Activated CD8-positive, alpha-beta T cell treated with anti-CD3 and anti-CD28 coated beads for 36 hours (primary cell): ENCODE measurements at regions not wholly inside any gene's neighbourhood (a gene's known extent, or its start where the extent isn't known, plus 50 kb on each side); places are given as distances from the start of the nearest gene placed in this dataset.
"Not testable (repeated sequence)": the region's sequence is repeated elsewhere in the genome, so short reads cannot be mapped to it uniquely, and the experiment has no call there.

Source experiments
- ATAC-seq: fragments of 200-7000 bp; cut with Tn5 transposase; one replicate; pipeline ENCODE4 v1.10.0; 2021; ENCODE audit warnings: mild to moderate bottlenecking, moderate library complexity
- CTCF ChIA-PET: fragments of 350-600 bp; sonication (Branson Sonifier 250); formaldehyde crosslinking; loops from one replicate; lab custom pipeline; 2021; ENCODE audit warnings: antibody characterized with exemption; lab: Charles Lee
- POLR2A ChIA-PET: fragments of 350-600 bp; sonication (Branson Sonifier 250); formaldehyde crosslinking; loops from one replicate; lab custom pipeline; 2021; ENCODE audit warnings: antibody characterized with exemption; lab: Charles Lee
- DNase-seq: peaks from one replicate; pipeline ENCODE4 v3.0.0-alpha.2; 2020
- H3K27ac Mint-ChIP-seq: one replicate; pipeline ENCODE4 v1.8.0; 2021; ENCODE audit warnings: mild to moderate bottlenecking, mixed read lengths
- H3K27me3 Mint-ChIP-seq: one replicate; pipeline ENCODE4 v1.8.0; 2021; ENCODE audit warnings: mixed read lengths
- H3K36me3 Mint-ChIP-seq: one replicate; pipeline ENCODE4 v1.8.0; 2021; ENCODE audit warnings: low read depth, mixed read lengths
- H3K4me1 Mint-ChIP-seq: one replicate; pipeline ENCODE4 v1.8.0; 2021; ENCODE audit warnings: low read depth, mixed read lengths
- H3K4me3 Mint-ChIP-seq: one replicate; pipeline ENCODE4 v1.8.0; 2021; ENCODE audit warnings: mild to moderate bottlenecking, moderate library complexity, mixed read lengths
- H3K9me3 Mint-ChIP-seq: one replicate; pipeline ENCODE4 v1.8.0; 2021; ENCODE audit warnings: mixed read lengths
- CTCF ChIP-seq: fragments of 200-600 bp; IDR thresholded peaks from one replicate; pipeline ENCODE4 v1.8.0; 2022; ENCODE audit warnings: antibody characterized with exemption, mild to moderate bottlenecking
- intact Hi-C: fragments of 100-400 bp; cut with micrococcal nuclease; formaldehyde crosslinking; loops from one replicate; pipeline ENCODE4 v1.10.0; 2022

DNA sequence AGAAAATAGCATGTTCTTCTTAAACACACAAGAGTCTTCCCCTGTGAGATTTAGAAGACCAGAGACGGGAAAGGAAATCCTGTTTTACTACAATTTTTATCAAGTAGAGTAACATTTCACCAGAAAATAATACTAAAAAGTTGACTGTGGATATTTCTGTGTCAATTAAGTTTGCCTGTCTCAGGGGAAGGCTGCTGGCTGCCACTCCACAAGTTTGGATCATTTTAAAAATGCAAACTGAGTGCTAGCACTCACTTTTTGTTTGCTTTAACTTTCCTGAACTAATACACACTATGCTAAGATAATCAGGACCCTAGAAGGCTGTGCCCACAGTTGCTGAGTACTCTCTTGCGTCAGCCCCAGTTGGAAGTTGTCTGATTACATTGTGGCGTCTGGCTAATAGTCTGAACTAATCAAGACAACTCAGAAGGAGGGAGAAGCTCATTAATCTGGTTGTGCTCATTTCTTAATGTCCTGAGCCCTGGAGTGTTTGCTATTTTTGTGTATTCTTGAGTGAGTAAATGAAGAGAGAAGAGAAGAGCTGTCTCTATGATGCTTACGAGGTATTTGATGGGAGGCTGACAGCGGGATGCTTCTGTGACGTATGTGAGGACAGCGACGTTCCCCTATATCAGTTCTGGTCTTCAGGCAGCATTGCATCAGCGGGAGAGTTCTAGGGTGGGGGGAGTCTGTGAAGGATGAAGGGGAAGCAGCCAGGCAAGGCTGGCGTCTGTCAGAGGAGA is 664.2 kb downstream of the QKI start:
- H3K9me3 Mint-ChIP-seq: peaks cover 3% of the 10 kb centered on the region
- H3K27me3 Mint-ChIP-seq: no peaks in the 10 kb centered on the region
- ATAC-seq (no peak), DNase-seq (no peak)
- no peaks in the 10 kb centered on the region for H3K36me3 Mint-ChIP-seq
- CTCF ChIA-PET: no interaction called here
- no peaks in the 10 kb centered on the region for H3K4me1 Mint-ChIP-seq
- no peak overlapping the region for H3K27ac Mint-ChIP-seq
- H3K4me3 Mint-ChIP-seq: no peak overlapping the region
- intact Hi-C loops: no loop called here
- TF ChIP-seq CTCF: no peak
- POLR2A ChIA-PET: no interaction called here

- H3K36me3 Mint-ChIP-seq, H3K4me1 Mint-ChIP-seq, intact Hi-C loops, H3K27ac Mint-ChIP-seq, H3K9me3 Mint-ChIP-seq, POLR2A ChIA-PET, CTCF ChIA-PET, H3K4me3 Mint-ChIP-seq, ATAC-seq, H3K27me3 Mint-ChIP-seq, DNase-seq: not testable (repeated sequence)
Measured at GRCh38 chr6:164076818-164077532, 662.5 kb downstream of the QKI start.

DNA sequence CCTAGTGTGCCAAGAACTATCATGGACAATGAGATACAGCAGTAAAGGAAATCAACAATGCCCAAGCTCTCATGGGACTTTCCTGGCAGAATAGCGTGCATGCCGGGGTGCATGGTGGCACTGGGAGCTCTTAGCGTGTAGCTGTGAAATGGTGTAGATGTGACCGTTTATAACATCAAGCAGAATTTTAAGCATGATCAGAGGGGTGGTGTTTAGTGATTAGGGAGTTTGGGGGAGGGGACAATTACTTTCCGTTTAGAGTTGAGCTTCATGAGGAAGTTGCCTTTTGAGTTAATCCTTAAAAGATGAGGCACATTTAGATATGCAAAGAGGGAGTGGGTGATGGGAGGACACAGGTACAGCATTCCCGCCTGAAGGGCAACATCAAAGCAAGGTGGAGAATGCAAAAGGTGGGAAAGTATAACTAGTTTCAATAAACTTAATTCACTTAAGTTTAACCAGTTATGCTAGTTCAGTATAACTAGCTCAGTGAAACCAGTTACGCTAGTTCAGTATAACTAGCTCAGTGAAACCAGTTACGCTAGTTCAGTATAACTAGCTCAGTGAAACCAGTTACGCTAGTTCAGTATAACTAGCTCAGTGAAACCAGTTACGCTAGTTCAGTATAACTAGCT is 661.6 kb downstream of the QKI start:
- TF ChIP-seq CTCF: no peak
- intact Hi-C loops: no loop called here
- H3K9me3 Mint-ChIP-seq: peaks cover 7% of the 10 kb centered on the region
- no peaks in the 10 kb centered on the region for H3K27me3 Mint-ChIP-seq
- DNase-seq (no peak), ATAC-seq (no peak)
- H3K4me3 Mint-ChIP-seq: no peak overlapping the region
- POLR2A ChIA-PET: no interaction called here
- H3K27ac Mint-ChIP-seq: no peak overlapping the region
- CTCF ChIA-PET: no interaction called here
- no peaks in the 10 kb centered on the region for H3K36me3 Mint-ChIP-seq
- H3K4me1 Mint-ChIP-seq: no peaks in the 10 kb centered on the region

DNA sequence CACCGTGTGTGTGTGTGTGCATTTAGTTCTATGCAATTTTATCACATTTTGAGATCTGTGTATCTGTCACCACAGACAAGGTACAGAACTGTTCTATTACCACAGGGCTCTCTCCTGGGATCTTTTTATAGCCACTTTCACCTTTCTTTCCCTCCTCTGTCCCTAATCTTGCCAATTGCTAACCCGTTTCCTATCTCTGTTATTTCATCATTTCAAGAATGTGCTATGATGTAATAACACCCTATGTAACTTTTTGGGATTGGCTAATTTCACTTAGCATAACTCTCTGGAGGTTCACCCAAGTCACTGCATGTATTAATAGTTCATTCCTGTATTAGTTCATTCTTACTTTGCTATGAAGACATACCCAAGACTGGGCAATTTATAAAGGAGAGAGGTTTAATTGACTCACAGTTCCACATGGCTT is 657.7 kb downstream of the QKI start:
- H3K27ac Mint-ChIP-seq: no peak overlapping the region
- no peak for TF ChIP-seq CTCF
- CTCF ChIA-PET: no interaction called here
- no peaks in the 10 kb centered on the region for H3K27me3 Mint-ChIP-seq
- H3K4me3 Mint-ChIP-seq: no peak overlapping the region
- H3K9me3 Mint-ChIP-seq: peaks cover 7% of the 10 kb centered on the region
- ATAC-seq (no peak), DNase-seq (no peak)
- POLR2A ChIA-PET: no interaction called here
- intact Hi-C loops: no loop called here
- H3K36me3 Mint-ChIP-seq: no peaks in the 10 kb centered on the region
- H3K4me1 Mint-ChIP-seq: no peaks in the 10 kb centered on the region

DNA sequence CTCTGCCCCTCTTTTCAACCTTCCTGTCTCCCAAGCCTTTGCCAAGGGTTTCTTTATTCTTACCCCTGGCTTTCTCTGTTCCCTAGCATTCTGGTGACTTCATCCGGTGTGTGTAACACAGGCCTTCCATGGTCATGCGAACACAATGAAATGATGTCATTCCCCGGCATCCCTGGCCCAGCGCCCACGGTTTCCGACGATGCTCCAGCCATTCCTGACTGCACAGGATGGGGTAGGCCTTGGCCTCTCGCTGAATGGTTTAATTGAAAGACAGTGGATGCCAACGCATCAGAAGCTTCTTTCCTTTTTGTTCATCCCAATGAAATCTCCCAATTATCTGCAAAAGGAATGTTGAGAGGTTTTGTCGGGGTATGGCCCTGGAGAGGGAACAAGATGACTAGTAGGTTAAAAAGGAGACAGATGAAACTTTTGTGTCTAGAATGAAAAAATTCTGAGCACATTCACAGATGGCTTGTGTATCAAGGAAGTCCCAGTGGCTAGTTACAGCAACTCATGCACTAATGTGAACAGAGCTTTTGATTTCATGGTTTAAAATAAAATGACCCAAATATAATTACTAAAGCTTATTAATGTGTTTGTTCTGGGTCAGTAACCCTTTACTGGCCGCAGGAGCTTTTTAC is 655.0 kb downstream of the QKI start:
- Mint-ChIP-seq H3K4me1 (no peaks in the 10 kb centered on the region), H3K36me3 (no peaks in the 10 kb centered on the region), H3K4me3 (no peak overlapping the region), H3K27me3 (no peaks in the 10 kb centered on the region), H3K27ac (no peak overlapping the region), H3K9me3 (peaks cover 4% of the 10 kb centered on the region)
- intact Hi-C loops: no loop called here
- CTCF ChIA-PET: interaction anchor here (0.8 kb wide), 1 partner anchor 12 kb away, joined by 3 read pairs; no protein-coding TSS in a partner anchor
- no peak for TF ChIP-seq CTCF
- ATAC-seq (no peak), DNase-seq (no peak)
- POLR2A ChIA-PET: no interaction called here
